ENCODE measurements at regions not wholly inside any gene's neighbourhood (a gene's known extent, or its start where the extent isn't known, plus 50 kb on each side); places are given as distances from the start of the nearest gene placed in this dataset.
"Not testable (repeated sequence)": the region's sequence is repeated elsewhere in the genome, so short reads cannot be mapped to it uniquely, and the experiment has no call there.

- H3K4me3 Mint-ChIP-seq = no peak overlapping the region
- H3K4me1 Mint-ChIP-seq = no peaks in the 10 kb centered on the region
- H3K9me3 Mint-ChIP-seq = no peaks in the 10 kb centered on the region
- no peak overlapping the region for H3K27ac Mint-ChIP-seq
- H3K27me3 Mint-ChIP-seq = peaks cover 0 to 1% (median 0%) of the 10 kb centered on the region in 5 donors
- peaks cover 0 to 2% (median 0%) of the 10 kb centered on the region in 3 donors for H3K36me3 Mint-ChIP-seq
- DNase-seq = no peak
- no peak for ATAC-seq
- POLR2A ChIA-PET = no interaction called here
Measured at GRCh38 chr9:105093685-105094084, 150.8 kb upstream of the SLC44A1 start.

- H3K36me3 Mint-ChIP-seq = peaks cover 0 to 2% (median 0%) of the 10 kb centered on the region in 3 donors
- ATAC-seq = no peak
- H3K9me3 Mint-ChIP-seq = no peaks in the 10 kb centered on the region
- peaks cover 0 to 1% (median 0%) of the 10 kb centered on the region in 5 donors for H3K27me3 Mint-ChIP-seq
- H3K4me1 Mint-ChIP-seq = no peaks in the 10 kb centered on the region
- no peak overlapping the region for H3K4me3 Mint-ChIP-seq
- no peak for DNase-seq
- H3K27ac Mint-ChIP-seq = no peak overlapping the region
- POLR2A ChIA-PET = no interaction called here
Measured at GRCh38 chr9:105098370-105098769, 146.1 kb upstream of the SLC44A1 start.

GRCh38 chr9:105103776-105104175 lies 140.7 kb upstream of the SLC44A1 start:
- H3K27me3 Mint-ChIP-seq = peaks cover 0 to 3% (median 0%) of the 10 kb centered on the region in 5 donors
- no peak overlapping the region for H3K27ac Mint-ChIP-seq
- H3K9me3 Mint-ChIP-seq = no peaks in the 10 kb centered on the region
- no peaks in the 10 kb centered on the region for H3K36me3 Mint-ChIP-seq
- ATAC-seq (no peak), DNase-seq (no peak)
- POLR2A ChIA-PET = no interaction called here
- peaks cover 0 to 3% (median 1%) of the 10 kb centered on the region in 4 donors for H3K4me1 Mint-ChIP-seq
- H3K4me3 Mint-ChIP-seq = no peak overlapping the region

- POLR2A ChIA-PET = interaction anchor here (1.2 kb wide), 1 partner anchor 130 kb away, joined by 3 read pairs; the partner anchor contains the start of gene SLC44A1
- Mint-ChIP-seq H3K4me3 (peak overlapping the region; percentile 9 to 72 (median 46)), H3K27ac (peak overlapping the region in 2 of 10 donors; percentile 37 to 70), H3K27me3 (peaks cover 0 to 1% (median 0%) of the 10 kb centered on the region in 5 donors), H3K9me3 (no peaks in the 10 kb centered on the region), H3K36me3 (no peaks in the 10 kb centered on the region), H3K4me1 (peaks cover 23 to 40% (median 32%) of the 10 kb centered on the region in 4 donors)
- DNase-seq (no peak), ATAC-seq (peak; percentile 47 to 58)
Measured at GRCh38 chr9:105114318-105114717, 130.1 kb upstream of the SLC44A1 start.

- Mint-ChIP-seq H3K4me3 (peak overlapping the region; percentile 27 to 79 (median 72)), H3K27ac (peak overlapping the region in 4 of 10 donors; percentile 3 to 49 (median 31)), H3K27me3 (peaks cover 0 to under 1% (median 0%) of the 10 kb centered on the region in 5 donors), H3K36me3 (no peaks in the 10 kb centered on the region), H3K4me1 (peaks cover 19 to 40% (median 32%) of the 10 kb centered on the region in 4 donors), H3K9me3 (no peaks in the 10 kb centered on the region)
- POLR2A ChIA-PET = interaction anchor here (1.2 kb wide), 1 partner anchor 129 kb away, joined by 3 read pairs; the partner anchor contains the start of gene SLC44A1
- peak; percentile 61 to 86 for ATAC-seq
- DNase-seq = peak in 4 of 10 donors; percentile 11 to 30 (median 25)
Measured at GRCh38 chr9:105114964-105115728, 129.3 kb upstream of the SLC44A1 start.

- no peaks in the 10 kb centered on the region for H3K9me3 Mint-ChIP-seq
- DNase-seq (no peak), ATAC-seq (no peak)
- H3K4me1 Mint-ChIP-seq = peaks cover 22 to 45% (median 32%) of the 10 kb centered on the region in 4 donors
- peaks cover 0 to 4% (median 0%) of the 10 kb centered on the region in 5 donors for H3K27me3 Mint-ChIP-seq
- peak overlapping the region in 1 of 10 donors; percentile 52 for H3K4me3 Mint-ChIP-seq
- POLR2A ChIA-PET = no interaction called here
- H3K27ac Mint-ChIP-seq = no peak overlapping the region
- H3K36me3 Mint-ChIP-seq = no peaks in the 10 kb centered on the region
Measured at GRCh38 chr9:105116052-105116868, 128.2 kb upstream of the SLC44A1 start.

- H3K4me1 Mint-ChIP-seq = peaks cover 29 to 54% (median 39%) of the 10 kb centered on the region in 4 donors
- no peak for ATAC-seq
- POLR2A ChIA-PET = interaction anchor here (0.5 kb wide), 1 partner anchor 10 kb away, joined by 4 read pairs; no protein-coding TSS in a partner anchor
Measured at GRCh38 chr9:105117234-105117633, 127.2 kb upstream of the SLC44A1 start.

GRCh38 chr9:105118636-105119035 lies 125.8 kb upstream of the SLC44A1 start:
- Mint-ChIP-seq H3K9me3 (no peaks in the 10 kb centered on the region), H3K27me3 (peaks cover 0 to 4% (median 0%) of the 10 kb centered on the region in 5 donors), H3K36me3 (no peaks in the 10 kb centered on the region), H3K27ac (no peak overlapping the region), H3K4me1 (peaks cover 28 to 45% (median 37%) of the 10 kb centered on the region in 4 donors), H3K4me3 (no peak overlapping the region)
- DNase-seq (no peak), ATAC-seq (no peak)
- POLR2A ChIA-PET = no interaction called here

More at GRCh38 chr9:105117234-105117633, 127.2 kb upstream of the SLC44A1 start:
- Mint-ChIP-seq H3K9me3 (no peaks in the 10 kb centered on the region), H3K27me3 (peaks cover 0 to 4% (median 0%) of the 10 kb centered on the region in 5 donors), H3K36me3 (no peaks in the 10 kb centered on the region), H3K4me3 (no peak overlapping the region), H3K27ac (no peak overlapping the region)
- DNase-seq = no peak

GRCh38 chr9:105119156-105119555 lies 125.3 kb upstream of the SLC44A1 start:
- DNase-seq (no peak), ATAC-seq (no peak)
- Mint-ChIP-seq H3K36me3 (no peaks in the 10 kb centered on the region), H3K27ac (peak overlapping the region in 1 of 10 donors; percentile 9), H3K4me3 (no peak overlapping the region), H3K4me1 (peaks cover 23 to 40% (median 31%) of the 10 kb centered on the region in 4 donors), H3K9me3 (no peaks in the 10 kb centered on the region), H3K27me3 (peaks cover 0 to 4% (median 0%) of the 10 kb centered on the region in 5 donors)
- POLR2A ChIA-PET = interaction anchor here (0.7 kb wide), 1 partner anchor 136 kb away, joined by 5 read pairs; no protein-coding TSS in a partner anchor

- Mint-ChIP-seq H3K27ac (no peak overlapping the region), H3K4me1 (peaks cover 16 to 29% (median 20%) of the 10 kb centered on the region in 4 donors), H3K9me3 (no peaks in the 10 kb centered on the region), H3K4me3 (no peak overlapping the region), H3K27me3 (peaks cover 0 to 4% (median 0%) of the 10 kb centered on the region in 5 donors), H3K36me3 (no peaks in the 10 kb centered on the region)
- ATAC-seq (no peak), DNase-seq (no peak)
- POLR2A ChIA-PET = no interaction called here
Measured at GRCh38 chr9:105121861-105122430, 122.5 kb upstream of the SLC44A1 start.

GRCh38 chr9:105124598-105124997 lies 119.9 kb upstream of the SLC44A1 start:
- H3K36me3 Mint-ChIP-seq, H3K4me3 Mint-ChIP-seq, DNase-seq, ATAC-seq, POLR2A ChIA-PET, H3K27me3 Mint-ChIP-seq, H3K9me3 Mint-ChIP-seq, H3K27ac Mint-ChIP-seq: not testable (repeated sequence)
- H3K4me1 Mint-ChIP-seq = peaks cover 34 to 55% (median 46%) of the 10 kb centered on the region in 4 donors

- no peak for DNase-seq
Measured at GRCh38 chr9:105126226-105126625, 118.2 kb upstream of the SLC44A1 start.

More at GRCh38 chr9:105126226-105126625, 118.2 kb upstream of the SLC44A1 start:
- Mint-ChIP-seq H3K9me3 (no peaks in the 10 kb centered on the region), H3K36me3 (no peaks in the 10 kb centered on the region), H3K4me1 (peaks cover 39 to 62% (median 53%) of the 10 kb centered on the region in 4 donors), H3K27me3 (peaks cover 0 to 3% (median 1%) of the 10 kb centered on the region in 5 donors), H3K4me3 (peak overlapping the region in 8 of 10 donors; percentile 22 to 67 (median 50)), H3K27ac (peak overlapping the region in 5 of 10 donors; percentile 25 to 63 (median 50))
- POLR2A ChIA-PET = interaction anchor here (0.7 kb wide), 1 partner anchor 236 kb away, joined by 3 read pairs; no protein-coding TSS in a partner anchor
- no peak for ATAC-seq
